BLaER1 (cell line): ENCODE measurements at regions not wholly inside any gene's neighbourhood (a gene's known extent, or its start where the extent isn't known, plus 50 kb on each side); places are given as distances from the start of the nearest gene placed in this dataset.

ENCODE experiments used
- H3K27ac ChIP-seq: shearing (Covaris generic); formaldehyde crosslinking; 2 replicates; pipeline ENCODE4 v1.8.1; 2022
- H3K27me3 ChIP-seq: shearing (Covaris generic); formaldehyde crosslinking; 2 replicates; pipeline ENCODE4 v1.8.1; 2022
- H3K36me3 ChIP-seq: shearing (Covaris generic); formaldehyde crosslinking; 2 replicates; pipeline ENCODE4 v1.8.1; 2022
- H3K4me1 ChIP-seq: shearing (Covaris generic); formaldehyde crosslinking; 2 replicates; pipeline ENCODE4 v1.8.1; 2022
- H3K4me2 ChIP-seq: shearing (Covaris generic); formaldehyde crosslinking; 2 replicates; pipeline ENCODE4 v1.8.1; 2022
- H3K4me3 ChIP-seq: shearing (Covaris generic); formaldehyde crosslinking; 2 replicates; pipeline ENCODE4 v1.8.1; 2022
- H3K9ac ChIP-seq: shearing (Covaris generic); formaldehyde crosslinking; 2 replicates; pipeline ENCODE4 v1.8.1; 2022
- H3K9me3 ChIP-seq: shearing (Covaris generic); formaldehyde crosslinking; 2 replicates; pipeline ENCODE4 v1.8.1; 2022
- H4K20me1 ChIP-seq: shearing (Covaris generic); formaldehyde crosslinking; 2 replicates; pipeline ENCODE4 v1.8.1; 2022
- Cebpa-rat ChIP-seq: shearing (Covaris generic); IDR thresholded peaks from 2 replicates; pipeline ENCODE4 v1.8.1; 2022

GRCh38 chr14:103220134-103220981 is 97.1 kb downstream of the TNFAIP2 start:
- H3K36me3 ChIP-seq: no peaks in the 10 kb centered on the region
- H3K4me3 ChIP-seq: no peak overlapping the region
- H3K27me3 ChIP-seq: peaks cover 14% of the 10 kb centered on the region
- H3K4me1 ChIP-seq: no peaks in the 10 kb centered on the region
- no peak overlapping the region for H3K27ac ChIP-seq
- no peak overlapping the region for H3K9ac ChIP-seq
- H3K4me2 ChIP-seq: no peak overlapping the region
- no peaks in the 10 kb centered on the region for H4K20me1 ChIP-seq
- H3K9me3 ChIP-seq: peaks cover 11% of the 10 kb centered on the region
- TF ChIP-seq Cebpa-rat: no peak

GRCh38 chr14:103220982-103221641 is 97.9 kb downstream of the TNFAIP2 start:
- H3K36me3 ChIP-seq: no peaks in the 10 kb centered on the region
- no peak overlapping the region for H3K27ac ChIP-seq
- no peak overlapping the region for H3K4me2 ChIP-seq
- peaks cover 14% of the 10 kb centered on the region for H3K27me3 ChIP-seq
- H3K9ac ChIP-seq: no peak overlapping the region
- peaks cover 11% of the 10 kb centered on the region for H3K9me3 ChIP-seq
- H3K4me1 ChIP-seq: no peaks in the 10 kb centered on the region
- no peaks in the 10 kb centered on the region for H4K20me1 ChIP-seq
- TF ChIP-seq Cebpa-rat: no peak
- no peak overlapping the region for H3K4me3 ChIP-seq

GRCh38 chr14:103221781-103222358 is 98.6 kb downstream of the TNFAIP2 start:
- Histone ChIP-seq H3K4me3 (no peak overlapping the region), H3K9ac (no peak overlapping the region), H3K9me3 (peaks cover 11% of the 10 kb centered on the region), H3K27ac (no peak overlapping the region), H3K4me1 (no peaks in the 10 kb centered on the region), H3K4me2 (no peak overlapping the region), H4K20me1 (no peaks in the 10 kb centered on the region), H3K27me3 (peaks cover 14% of the 10 kb centered on the region), H3K36me3 (no peaks in the 10 kb centered on the region)
- TF ChIP-seq Cebpa-rat: no peak

GRCh38 chr14:103223818-103224352 is 100.6 kb downstream of the TNFAIP2 start:
- no peak overlapping the region for H3K9ac ChIP-seq

GRCh38 chr14:103225062-103225461 is 101.8 kb downstream of the TNFAIP2 start:
- Histone ChIP-seq H3K4me3 (no peak overlapping the region), H3K9me3 (peaks cover 4% of the 10 kb centered on the region), H3K9ac (no peak overlapping the region), H4K20me1 (no peaks in the 10 kb centered on the region), H3K4me1 (no peaks in the 10 kb centered on the region), H3K4me2 (no peak overlapping the region), H3K36me3 (no peaks in the 10 kb centered on the region), H3K27me3 (peaks cover 12% of the 10 kb centered on the region), H3K27ac (no peak overlapping the region)
- no peak for TF ChIP-seq Cebpa-rat

More at GRCh38 chr14:103223818-103224352, 100.6 kb downstream of the TNFAIP2 start:
- Histone ChIP-seq H3K4me2 (no peak overlapping the region), H4K20me1 (no peaks in the 10 kb centered on the region), H3K27ac (no peak overlapping the region), H3K4me1 (no peaks in the 10 kb centered on the region), H3K27me3 (peaks cover 14% of the 10 kb centered on the region), H3K36me3 (no peaks in the 10 kb centered on the region), H3K4me3 (no peak overlapping the region), H3K9me3 (peaks cover 4% of the 10 kb centered on the region)
- no peak for TF ChIP-seq Cebpa-rat

GRCh38 chr14:103225476-103225875 is 102.2 kb downstream of the TNFAIP2 start:
- H3K27ac ChIP-seq: no peak overlapping the region
- peaks cover 4% of the 10 kb centered on the region for H3K4me1 ChIP-seq
- H3K9me3 ChIP-seq: peaks cover 4% of the 10 kb centered on the region
- no peak overlapping the region for H3K4me2 ChIP-seq
- H3K4me3 ChIP-seq: no peak overlapping the region
- no peaks in the 10 kb centered on the region for H4K20me1 ChIP-seq
- H3K27me3 ChIP-seq: peaks cover 9% of the 10 kb centered on the region
- H3K36me3 ChIP-seq: no peaks in the 10 kb centered on the region
- H3K9ac ChIP-seq: no peak overlapping the region
- no peak for TF ChIP-seq Cebpa-rat

- no peak overlapping the region for H3K4me3 ChIP-seq
These were observed 104.0 kb downstream of the TNFAIP2 start for GRCh38 chr14:103227094-103227768.

GRCh38 chr14:103228076-103228806 is 105.0 kb downstream of the TNFAIP2 start:
- Histone ChIP-seq H3K4me2 (no peak overlapping the region), H4K20me1 (no peaks in the 10 kb centered on the region), H3K9ac (no peak overlapping the region), H3K9me3 (no peaks in the 10 kb centered on the region), H3K36me3 (no peaks in the 10 kb centered on the region), H3K4me3 (no peak overlapping the region), H3K27me3 (no peaks in the 10 kb centered on the region), H3K27ac (no peak overlapping the region), H3K4me1 (peaks cover 16% of the 10 kb centered on the region)
- no peak for TF ChIP-seq Cebpa-rat

More at GRCh38 chr14:103227094-103227768, 104.0 kb downstream of the TNFAIP2 start:
- no peaks in the 10 kb centered on the region for H3K27me3 ChIP-seq
- TF ChIP-seq Cebpa-rat: no peak
- no peaks in the 10 kb centered on the region for H4K20me1 ChIP-seq
- H3K9me3 ChIP-seq: no peaks in the 10 kb centered on the region
- no peaks in the 10 kb centered on the region for H3K36me3 ChIP-seq
- H3K4me2 ChIP-seq: no peak overlapping the region
- H3K27ac ChIP-seq: no peak overlapping the region
- H3K4me1 ChIP-seq: peaks cover 8% of the 10 kb centered on the region
- H3K9ac ChIP-seq: no peak overlapping the region

- Histone ChIP-seq H3K27ac (no peak overlapping the region), H4K20me1 (no peaks in the 10 kb centered on the region), H3K9ac (no peak overlapping the region), H3K4me3 (no peak overlapping the region), H3K36me3 (no peaks in the 10 kb centered on the region), H3K4me1 (peaks cover 21% of the 10 kb centered on the region), H3K4me2 (no peak overlapping the region), H3K27me3 (no peaks in the 10 kb centered on the region), H3K9me3 (no peaks in the 10 kb centered on the region)
- TF ChIP-seq Cebpa-rat: no peak
These were observed 105.2 kb upstream of the EIF5 start for GRCh38 chr14:103228866-103229265.
